ENCODE measurements at regions not wholly inside any gene's neighbourhood (a gene's known extent, or its start where the extent isn't known, plus 50 kb on each side); places are given as distances from the start of the nearest gene placed in this dataset.

DNA sequence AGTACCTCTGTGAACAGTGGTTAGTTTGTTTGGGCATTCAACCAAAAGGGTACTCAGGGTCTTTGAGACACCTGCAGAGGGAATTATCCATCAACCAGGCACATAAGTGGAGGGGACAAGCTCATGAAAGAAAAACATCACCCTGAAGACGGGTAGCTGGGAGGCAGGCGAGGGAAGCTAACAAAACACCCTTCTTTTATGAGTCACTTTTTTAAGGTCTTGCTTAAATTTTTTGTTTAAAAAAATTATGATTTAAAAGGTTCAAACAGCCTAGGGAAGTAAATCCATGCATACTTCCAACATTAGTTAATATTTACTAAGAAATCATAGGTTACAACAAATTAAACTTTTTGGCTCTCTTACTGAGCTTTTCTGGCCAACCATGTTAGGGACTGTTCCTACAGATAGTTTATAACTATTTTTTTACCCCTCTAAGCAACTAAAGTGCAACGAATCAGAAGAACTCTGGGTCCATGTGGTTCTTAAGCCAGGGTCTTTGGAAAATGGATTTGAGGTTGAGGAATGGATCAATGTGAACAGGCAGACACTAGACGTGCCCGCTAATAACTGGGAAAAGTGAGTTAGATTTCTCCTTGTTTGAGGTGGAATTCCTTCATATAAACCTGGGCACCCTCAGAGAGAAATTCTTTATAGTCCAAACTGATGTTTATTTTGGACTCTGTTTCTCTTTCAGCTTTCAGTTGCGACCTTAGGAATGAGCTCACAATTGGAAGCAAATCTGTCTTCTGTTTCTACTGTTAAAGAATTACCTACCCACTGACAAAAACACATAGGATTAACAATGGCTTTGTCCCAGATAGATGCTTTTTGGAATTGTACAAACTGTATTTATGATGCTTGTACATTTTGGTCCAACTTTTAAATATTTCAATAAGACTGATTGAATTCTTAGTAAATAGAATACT is 123.0 kb downstream of the LYPLAL1 start:
- ATAC-seq = no peak
- H3K27me3 Mint-ChIP-seq = no peaks in the 10 kb centered on the region
- no peak overlapping the region for H3K27ac Mint-ChIP-seq
- H3K36me3 Mint-ChIP-seq = peaks cover 0 to 10% (median 0%) of the 10 kb centered on the region in 3 donors
- POLR2A ChIA-PET = no interaction called here
- no peak overlapping the region for H3K4me3 Mint-ChIP-seq
- DNase-seq = no peak
- H3K9me3 Mint-ChIP-seq = no peaks in the 10 kb centered on the region
- H3K4me1 Mint-ChIP-seq = no peaks in the 10 kb centered on the region

DNA sequence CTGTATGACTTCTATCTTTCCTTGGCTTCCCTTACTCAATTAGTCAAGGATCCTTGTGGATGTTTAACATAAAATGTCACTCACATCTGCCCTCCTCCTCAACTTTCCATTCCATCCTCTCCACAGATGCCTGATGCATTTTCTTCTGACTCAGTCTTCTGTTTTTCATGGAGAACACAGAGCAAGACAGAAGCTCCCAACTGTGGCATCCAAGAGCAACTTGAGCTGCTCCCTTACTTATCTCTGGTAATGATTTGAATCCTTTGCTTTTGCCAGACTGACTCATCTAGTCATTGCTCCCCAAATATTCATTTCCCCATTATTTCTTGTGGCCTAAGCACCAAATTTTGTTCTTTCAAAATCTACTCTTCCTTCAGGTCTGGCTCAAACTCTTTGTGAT is 120.6 kb downstream of the LYPLAL1 start:
- DNase-seq (no peak), ATAC-seq (no peak)
- POLR2A ChIA-PET = no interaction called here
- Mint-ChIP-seq H3K27me3 (no peaks in the 10 kb centered on the region), H3K4me3 (no peak overlapping the region), H3K27ac (no peak overlapping the region), H3K4me1 (no peaks in the 10 kb centered on the region), H3K9me3 (no peaks in the 10 kb centered on the region), H3K36me3 (peaks cover 0 to 10% (median 0%) of the 10 kb centered on the region in 3 donors)

DNA sequence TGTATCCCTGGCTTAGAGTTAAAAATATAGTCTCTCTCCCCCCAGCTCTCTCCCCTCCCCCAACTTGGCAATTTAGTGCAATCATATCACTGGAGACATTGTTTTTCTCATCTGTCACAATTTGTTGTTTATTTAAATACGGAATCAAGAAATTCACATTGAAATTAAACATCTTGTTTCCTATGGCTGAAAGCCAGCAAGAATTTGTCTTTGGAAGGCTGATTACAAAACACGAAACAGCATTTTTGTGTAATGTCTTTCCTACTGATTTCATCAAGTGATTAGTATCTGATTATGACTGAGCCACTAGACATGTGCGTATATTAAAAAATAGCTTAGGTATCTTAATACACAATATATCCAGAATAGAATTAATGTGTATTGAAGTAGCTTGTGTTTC is 119.7 kb downstream of the LYPLAL1 start:
- DNase-seq (no peak), ATAC-seq (no peak)
- Mint-ChIP-seq H3K4me1 (no peaks in the 10 kb centered on the region), H3K36me3 (peaks cover 0 to 10% (median 0%) of the 10 kb centered on the region in 3 donors), H3K4me3 (no peak overlapping the region), H3K9me3 (no peaks in the 10 kb centered on the region), H3K27me3 (no peaks in the 10 kb centered on the region), H3K27ac (no peak overlapping the region)
- POLR2A ChIA-PET = no interaction called here

DNA sequence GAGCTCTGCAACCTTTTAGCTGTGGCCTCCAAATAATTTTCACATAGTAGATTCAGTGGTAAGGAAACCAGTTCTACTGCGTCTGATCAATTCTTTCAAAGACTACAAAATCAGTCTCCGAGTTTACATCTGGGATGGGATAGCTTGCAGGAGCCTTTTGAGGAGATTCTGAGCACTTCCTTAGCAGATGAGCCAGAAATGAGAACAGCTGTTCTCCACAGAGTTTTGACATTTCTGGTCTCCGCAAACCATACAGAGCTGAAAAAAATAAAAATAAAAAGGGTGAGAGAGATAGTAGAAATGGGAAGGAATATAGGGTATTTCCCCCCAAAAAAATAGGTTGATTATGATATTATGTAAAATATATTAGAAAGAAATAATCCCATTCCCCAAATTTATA is 119.3 kb downstream of the LYPLAL1 start:
- Mint-ChIP-seq H3K27ac (no peak overlapping the region), H3K4me3 (no peak overlapping the region), H3K4me1 (no peaks in the 10 kb centered on the region), H3K27me3 (no peaks in the 10 kb centered on the region), H3K36me3 (peaks cover 0 to 10% (median 0%) of the 10 kb centered on the region in 3 donors), H3K9me3 (no peaks in the 10 kb centered on the region)
- DNase-seq (no peak), ATAC-seq (no peak)
- POLR2A ChIA-PET = no interaction called here

DNA sequence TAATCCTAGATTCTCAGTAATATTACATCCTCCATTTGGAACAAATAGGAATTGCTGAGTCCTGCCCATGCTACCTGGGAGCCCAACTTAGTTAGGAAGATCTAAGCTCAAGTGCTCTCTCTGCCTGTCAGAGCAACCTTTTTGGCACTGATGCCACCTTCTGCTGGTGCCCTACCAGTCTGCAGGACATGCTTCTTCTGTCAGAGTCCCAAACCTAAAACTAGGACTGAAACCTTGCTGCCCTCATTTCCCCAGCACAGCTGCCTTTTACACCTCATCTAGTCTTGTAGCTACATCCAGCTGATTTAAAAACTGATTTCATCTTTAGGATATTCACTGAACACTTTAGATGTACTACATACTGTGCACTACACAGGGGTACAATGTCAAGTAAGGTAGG is 118.7 kb downstream of the LYPLAL1 start:
- Mint-ChIP-seq H3K9me3 (no peaks in the 10 kb centered on the region), H3K27ac (no peak overlapping the region), H3K4me1 (no peaks in the 10 kb centered on the region), H3K4me3 (no peak overlapping the region), H3K36me3 (peaks cover 0 to 10% (median 0%) of the 10 kb centered on the region in 3 donors), H3K27me3 (no peaks in the 10 kb centered on the region)
- DNase-seq (no peak), ATAC-seq (no peak)
- POLR2A ChIA-PET = no interaction called here

DNA sequence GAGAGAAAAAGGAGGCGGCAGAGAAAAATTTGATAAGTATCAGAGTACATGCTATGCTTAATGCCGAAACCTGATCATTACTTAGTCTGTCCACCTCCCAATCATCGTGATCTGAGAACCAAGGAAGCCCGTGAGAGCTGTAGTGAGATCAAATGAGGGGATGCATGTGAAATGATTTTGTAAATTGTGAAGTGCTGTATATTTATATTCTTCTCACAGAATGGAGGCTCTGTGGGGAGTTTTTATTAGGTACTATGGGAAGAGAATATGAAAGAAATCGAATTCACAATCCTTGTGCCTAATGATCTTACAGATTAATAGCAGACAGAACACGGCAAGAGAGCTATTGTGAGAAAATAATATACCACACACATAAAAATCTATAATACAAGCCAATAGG is 115.5 kb downstream of the LYPLAL1 start:
- Mint-ChIP-seq H3K9me3 (no peaks in the 10 kb centered on the region), H3K36me3 (peaks cover 0 to 1% (median 0%) of the 10 kb centered on the region in 3 donors), H3K4me3 (no peak overlapping the region), H3K27me3 (no peaks in the 10 kb centered on the region), H3K27ac (no peak overlapping the region), H3K4me1 (no peaks in the 10 kb centered on the region)
- POLR2A ChIA-PET = no interaction called here
- DNase-seq = no peak
- no peak for ATAC-seq

DNA sequence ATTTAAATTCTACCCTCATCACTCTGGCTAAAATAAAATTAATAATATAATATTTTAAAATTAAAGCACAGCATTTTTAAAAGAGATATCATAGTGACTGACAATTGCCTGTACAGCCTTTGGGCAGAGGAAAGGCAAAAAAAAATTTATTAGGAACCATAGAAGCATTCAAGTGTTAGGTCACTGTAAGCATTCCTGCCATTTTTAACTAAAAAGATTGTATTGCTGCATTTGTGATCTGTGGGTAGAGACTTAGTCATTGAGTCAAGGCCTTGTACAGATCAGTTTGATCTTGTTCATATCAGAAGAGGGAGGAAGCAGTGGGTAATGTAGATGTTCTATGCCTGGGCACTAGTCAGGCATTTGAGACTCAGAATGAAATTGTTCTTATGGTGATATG is 109.9 kb downstream of the LYPLAL1 start:
- no peak for ATAC-seq
- no peaks in the 10 kb centered on the region for H3K4me1 Mint-ChIP-seq

DNA sequence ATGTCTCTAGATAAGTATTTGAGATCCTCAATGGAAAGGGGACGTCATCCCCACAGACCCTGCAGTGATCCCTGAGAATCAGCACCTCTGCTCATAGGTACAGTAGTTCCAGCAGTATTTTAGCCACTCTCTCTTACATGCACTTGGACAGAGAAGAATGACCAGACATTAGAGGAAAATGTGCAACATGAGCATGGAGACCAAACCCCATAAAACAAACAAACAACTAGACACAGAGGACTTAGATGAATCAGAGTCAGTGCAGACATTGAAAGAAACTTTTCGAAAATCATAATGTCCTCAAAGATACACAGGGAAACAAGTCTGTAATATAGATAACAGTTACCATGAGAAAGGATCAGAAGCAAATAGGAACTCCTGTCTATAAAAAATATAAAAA is 108.2 kb downstream of the LYPLAL1 start:
- ATAC-seq (no peak), DNase-seq (no peak)
- Mint-ChIP-seq H3K9me3 (no peaks in the 10 kb centered on the region), H3K4me1 (no peaks in the 10 kb centered on the region), H3K27ac (no peak overlapping the region), H3K4me3 (no peak overlapping the region), H3K27me3 (no peaks in the 10 kb centered on the region), H3K36me3 (peaks cover 0 to 4% (median 0%) of the 10 kb centered on the region in 3 donors)
- POLR2A ChIA-PET = no interaction called here

More for the DNA sequence above, 109.9 kb downstream of the LYPLAL1 start:
- POLR2A ChIA-PET = no interaction called here
- Mint-ChIP-seq H3K27me3 (no peaks in the 10 kb centered on the region), H3K36me3 (peaks cover 0 to 1% (median 0%) of the 10 kb centered on the region in 3 donors), H3K4me3 (no peak overlapping the region), H3K9me3 (no peaks in the 10 kb centered on the region), H3K27ac (no peak overlapping the region)
- DNase-seq = no peak

DNA sequence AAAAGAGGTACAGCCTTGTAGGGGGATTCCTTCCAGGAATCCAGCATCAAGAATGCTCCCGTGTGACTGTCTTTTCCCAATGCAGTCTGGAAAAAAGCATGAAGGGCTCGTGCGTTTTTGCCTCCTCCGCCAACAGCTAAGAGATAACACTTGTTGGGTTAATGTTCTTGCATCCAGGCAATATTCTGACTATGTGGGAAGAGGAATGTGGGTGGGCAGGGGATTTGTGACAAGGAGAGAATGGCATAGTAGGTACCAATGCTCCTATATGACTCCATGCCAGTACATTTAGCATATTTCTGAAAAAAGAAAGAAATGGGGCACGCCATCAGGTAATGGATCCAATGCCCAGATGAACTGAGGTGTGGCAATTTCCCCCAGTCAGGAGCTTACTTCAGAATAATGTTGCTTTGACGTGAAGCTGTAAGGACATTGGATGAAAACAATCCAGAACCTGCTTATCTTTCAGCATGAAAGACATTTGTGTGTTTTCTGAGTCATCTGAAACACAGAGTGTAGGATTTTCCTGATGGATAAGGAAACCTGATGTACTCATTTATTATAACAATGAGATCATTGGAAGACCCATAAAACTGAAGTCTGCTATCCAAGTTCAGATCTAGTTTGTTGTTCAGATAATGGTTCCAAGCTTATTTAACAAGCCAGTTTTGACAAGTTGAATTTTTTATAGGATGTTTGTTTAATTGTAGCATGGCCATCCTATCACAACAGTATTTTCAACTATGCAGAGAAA is 105.5 kb downstream of the LYPLAL1 start:
- ATAC-seq (no peak), DNase-seq (no peak)
- Mint-ChIP-seq H3K9me3 (no peaks in the 10 kb centered on the region), H3K27ac (no peak overlapping the region), H3K27me3 (no peaks in the 10 kb centered on the region), H3K4me1 (no peaks in the 10 kb centered on the region), H3K4me3 (no peak overlapping the region), H3K36me3 (peaks cover 0 to 5% (median 4%) of the 10 kb centered on the region in 3 donors)
- POLR2A ChIA-PET = no interaction called here

DNA sequence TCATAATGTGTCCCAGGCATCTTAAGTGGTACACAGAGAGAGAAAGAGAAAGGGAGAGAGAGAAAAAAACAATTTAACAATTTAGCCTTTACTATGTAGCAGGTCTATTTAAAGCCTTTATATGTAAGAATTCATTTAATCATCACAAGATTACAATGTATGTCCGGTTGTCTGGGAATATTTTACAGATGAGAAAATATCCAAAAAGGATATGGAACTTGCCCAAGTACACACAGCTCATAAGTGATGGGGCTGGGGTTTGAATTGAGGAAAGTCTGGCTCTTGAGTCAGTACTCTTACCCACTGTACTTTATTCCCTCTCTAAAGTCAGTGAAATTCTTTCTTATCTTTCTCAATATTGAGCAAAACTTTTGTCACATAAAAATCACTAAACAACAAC is 104.6 kb downstream of the LYPLAL1 start:
- Mint-ChIP-seq H3K27ac (no peak overlapping the region), H3K4me1 (no peaks in the 10 kb centered on the region), H3K36me3 (peaks cover 0 to 5% (median 3%) of the 10 kb centered on the region in 3 donors), H3K9me3 (no peaks in the 10 kb centered on the region), H3K4me3 (no peak overlapping the region), H3K27me3 (no peaks in the 10 kb centered on the region)
- ATAC-seq = no peak
- DNase-seq = no peak
- POLR2A ChIA-PET = no interaction called here

DNA sequence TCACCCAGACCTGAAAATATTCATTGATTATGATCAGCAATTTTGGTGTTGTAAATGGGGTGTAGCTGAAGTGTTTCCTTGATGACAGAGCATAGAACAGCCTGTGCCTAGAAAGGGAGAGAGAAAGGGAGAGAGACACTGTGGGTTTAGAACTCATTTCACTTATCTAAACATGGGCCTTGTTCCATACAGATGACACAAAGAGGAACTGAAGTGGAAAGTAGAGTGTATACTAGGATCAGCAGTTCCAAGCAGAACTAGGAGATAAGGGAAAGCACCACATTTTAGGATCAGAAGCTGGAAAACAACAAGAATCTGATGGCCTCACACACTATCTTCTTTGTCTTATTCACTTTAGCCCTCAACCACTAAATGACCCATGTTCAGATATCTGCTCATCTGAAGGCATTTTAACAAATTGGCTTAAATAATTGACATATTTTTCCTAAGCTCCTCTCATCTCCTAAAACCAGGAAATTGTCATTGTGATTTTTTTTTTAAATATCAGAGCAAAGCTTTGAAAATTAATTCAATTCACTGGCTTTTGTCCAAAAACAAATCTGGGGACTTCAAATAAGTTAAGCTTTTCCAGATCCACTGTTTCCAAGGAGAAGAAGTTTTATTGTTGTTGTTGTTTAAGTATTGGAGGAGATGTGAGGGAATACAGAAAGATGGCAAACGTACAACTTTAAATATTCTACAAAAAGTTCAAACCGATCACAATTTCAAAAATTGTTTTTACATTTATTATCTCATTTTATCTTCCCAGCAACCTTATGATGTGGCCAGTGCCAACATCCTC is 103.8 kb downstream of the LYPLAL1 start:
- POLR2A ChIA-PET = no interaction called here
- ATAC-seq = no peak

DNA sequence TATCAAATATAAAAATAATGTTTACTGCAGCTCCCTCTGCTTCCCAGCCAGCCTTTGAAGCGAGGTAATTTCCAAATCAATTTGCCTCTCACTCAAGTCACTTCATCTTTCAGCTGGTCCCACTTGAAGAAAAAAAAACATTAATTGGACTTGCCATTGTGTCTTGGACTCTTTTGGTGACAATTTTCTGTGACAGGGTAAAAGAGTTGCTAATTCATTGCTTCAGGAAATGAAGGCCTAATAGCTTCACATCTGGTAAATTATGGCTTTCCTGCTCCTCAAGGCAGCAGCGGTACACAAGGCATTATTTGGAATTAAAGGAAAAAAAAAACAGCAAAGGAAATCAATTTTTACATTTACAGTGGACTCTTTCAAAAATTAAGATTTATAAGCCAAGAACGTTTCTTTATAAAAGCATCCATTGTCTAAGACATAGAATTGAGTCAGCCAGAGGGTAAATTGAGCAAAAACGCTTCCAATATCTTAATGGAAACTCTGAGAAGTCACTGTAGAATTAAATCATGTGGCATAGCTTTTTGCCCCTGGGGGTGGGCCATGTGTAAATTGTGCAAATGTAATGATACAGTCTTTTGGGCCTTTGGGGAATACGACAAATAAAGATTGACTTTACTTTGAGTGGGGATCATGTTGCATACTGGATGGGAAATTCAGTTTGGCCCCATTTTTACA is 102.5 kb downstream of the LYPLAL1 start:
- ATAC-seq = no peak
- DNase-seq = no peak
- no peaks in the 10 kb centered on the region for H3K9me3 Mint-ChIP-seq
- H3K27me3 Mint-ChIP-seq = no peaks in the 10 kb centered on the region
- no peak overlapping the region for H3K4me3 Mint-ChIP-seq
- H3K27ac Mint-ChIP-seq = no peak overlapping the region
- POLR2A ChIA-PET = no interaction called here
- no peaks in the 10 kb centered on the region for H3K4me1 Mint-ChIP-seq
- H3K36me3 Mint-ChIP-seq = peaks cover 2 to 14% (median 5%) of the 10 kb centered on the region in 3 donors

More for the DNA sequence above, 103.8 kb downstream of the LYPLAL1 start:
- Mint-ChIP-seq H3K27ac (peak overlapping the region in 1 of 10 donors; percentile 8), H3K27me3 (no peaks in the 10 kb centered on the region), H3K36me3 (peaks cover 0 to 6% (median 5%) of the 10 kb centered on the region in 3 donors), H3K9me3 (no peaks in the 10 kb centered on the region), H3K4me3 (no peak overlapping the region), H3K4me1 (no peaks in the 10 kb centered on the region)
- no peak for DNase-seq
